GM12865 (cell line): ENCODE measurements at regions not wholly inside any gene's neighbourhood (a gene's known extent, or its start where the extent isn't known, plus 50 kb on each side); places are given as distances from the start of the nearest gene placed in this dataset.

Experiments used
- DNase-seq: peaks from one replicate; pipeline ENCODE4 v3.0.0; 2010; ENCODE audit warnings: low read depth
- H3K4me3 ChIP-seq: 2 replicates; pipeline ENCODE4 v1.5.1; 2011; ENCODE audit warnings: mild to moderate bottlenecking, low read depth, low read length, control low read depth
- TF ChIP-seq, protein P1 (sequence below): IDR thresholded peaks from 2 replicates; pipeline ENCODE4 v1.5.1; 2011; ENCODE audit warnings: low read length, control low read depth, low read depth, inconsistent platforms; ENCODE audit not compliant: insufficient read depth; ENCODE audit errors: missing control alignments

- TF ChIP-seq, protein P1, sequence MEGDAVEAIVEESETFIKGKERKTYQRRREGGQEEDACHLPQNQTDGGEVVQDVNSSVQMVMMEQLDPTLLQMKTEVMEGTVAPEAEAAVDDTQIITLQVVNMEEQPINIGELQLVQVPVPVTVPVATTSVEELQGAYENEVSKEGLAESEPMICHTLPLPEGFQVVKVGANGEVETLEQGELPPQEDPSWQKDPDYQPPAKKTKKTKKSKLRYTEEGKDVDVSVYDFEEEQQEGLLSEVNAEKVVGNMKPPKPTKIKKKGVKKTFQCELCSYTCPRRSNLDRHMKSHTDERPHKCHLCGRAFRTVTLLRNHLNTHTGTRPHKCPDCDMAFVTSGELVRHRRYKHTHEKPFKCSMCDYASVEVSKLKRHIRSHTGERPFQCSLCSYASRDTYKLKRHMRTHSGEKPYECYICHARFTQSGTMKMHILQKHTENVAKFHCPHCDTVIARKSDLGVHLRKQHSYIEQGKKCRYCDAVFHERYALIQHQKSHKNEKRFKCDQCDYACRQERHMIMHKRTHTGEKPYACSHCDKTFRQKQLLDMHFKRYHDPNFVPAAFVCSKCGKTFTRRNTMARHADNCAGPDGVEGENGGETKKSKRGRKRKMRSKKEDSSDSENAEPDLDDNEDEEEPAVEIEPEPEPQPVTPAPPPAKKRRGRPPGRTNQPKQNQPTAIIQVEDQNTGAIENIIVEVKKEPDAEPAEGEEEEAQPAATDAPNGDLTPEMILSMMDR: no peak
- DNase-seq: no peak
- H3K4me3 ChIP-seq: no peak overlapping the region
Measured at GRCh38 chr4:181536196-181536746, 706.9 kb upstream of the TENM3 start.

DNA sequence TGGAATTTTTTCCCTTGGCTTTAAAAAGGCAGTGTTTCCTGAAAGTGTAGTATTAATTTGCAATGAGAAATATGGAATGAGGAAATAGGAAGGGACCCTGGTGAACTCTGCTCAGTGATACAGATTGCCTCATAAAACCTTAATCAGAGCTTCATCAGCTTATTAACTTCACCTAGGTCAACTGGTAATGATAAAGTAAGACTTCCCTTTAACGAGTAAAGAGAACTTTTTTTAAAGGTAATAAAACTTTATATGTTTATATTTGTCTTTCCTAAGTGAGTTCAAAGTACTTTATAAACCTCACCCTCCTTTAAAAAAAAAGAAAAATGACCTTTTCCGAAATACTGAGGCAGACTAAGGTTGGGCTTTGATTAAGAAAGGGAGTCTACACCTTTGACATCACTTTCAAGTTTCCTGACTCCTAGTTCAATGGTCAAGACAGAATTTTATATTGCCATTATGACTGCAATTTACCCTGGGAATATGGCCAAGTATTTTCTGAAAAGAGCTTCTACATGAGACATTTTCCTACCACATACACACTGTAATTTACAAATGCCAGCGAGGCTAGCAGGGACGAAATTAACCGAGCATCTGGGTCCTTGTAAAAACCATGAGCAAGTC, 706.3 kb upstream of the TENM3 start:
- no peak for DNase-seq
- TF ChIP-seq, protein P1: no peak
- no peak overlapping the region for H3K4me3 ChIP-seq

GRCh38 chr4:181538431-181538830, 704.8 kb upstream of the TENM3 start:
- no peak for DNase-seq
- H3K4me3 ChIP-seq: no peak overlapping the region
- TF ChIP-seq, protein P1: no peak

GRCh38 chr4:181541396-181541795, 701.8 kb upstream of the TENM3 start:
- TF ChIP-seq, protein P1: no peak

GRCh38 chr4:181548873-181549575, 694.2 kb upstream of the TENM3 start:
- TF ChIP-seq, protein P1: no peak
- no peak overlapping the region for H3K4me3 ChIP-seq
- no peak for DNase-seq

More at GRCh38 chr4:181541396-181541795, 701.8 kb upstream of the TENM3 start:
- H3K4me3 ChIP-seq: no peak overlapping the region
- no peak for DNase-seq

- TF ChIP-seq, protein P1: no peak
- no peak for DNase-seq
- no peak overlapping the region for H3K4me3 ChIP-seq
Measured at GRCh38 chr4:181549576-181550188, 693.5 kb upstream of the TENM3 start.
